ENCODE measurements at regions not wholly inside any gene's neighbourhood (a gene's known extent, or its start where the extent isn't known, plus 50 kb on each side); places are given as distances from the start of the nearest gene placed in this dataset.

GRCh38 chr16:63655846-63656245 is 1466.0 kb downstream of the CDH11 start:
- TF ChIP-seq POLR2A (IDR thresholded peaks at IDR 0.05) (no peak), CTCF (IDR thresholded peaks at IDR 0.05) (no peak)

Measured in testis (tissue), 2 donors.